GM12801 (cell line): ENCODE measurements at regions not wholly inside any gene's neighbourhood (a gene's known extent, or its start where the extent isn't known, plus 50 kb on each side); places are given as distances from the start of the nearest gene placed in this dataset.

Source experiments
- CTCF ChIP-seq: IDR thresholded peaks from one replicate; pipeline ENCODE4 v1.5.1; 2011; ENCODE audit warnings: control low read depth; ENCODE audit not compliant: insufficient read length; ENCODE audit errors: extremely low read depth

GRCh38 chr5:163916861-163917260 is 411.4 kb downstream of the MAT2B start:
- TF ChIP-seq CTCF, result no peak

GRCh38 chr5:163917747-163918146 is 412.3 kb downstream of the MAT2B start:
- no peak for TF ChIP-seq CTCF

GRCh38 chr5:163938595-163938994 is 433.2 kb downstream of the MAT2B start:
- TF ChIP-seq CTCF, result no peak

- no peak for TF ChIP-seq CTCF
Measured at GRCh38 chr5:163941079-163941478, 435.7 kb downstream of the MAT2B start.

GRCh38 chr5:163943546-163943945 is 438.1 kb downstream of the MAT2B start:
- no peak for TF ChIP-seq CTCF

GRCh38 chr5:163944738-163945137 is 439.3 kb downstream of the MAT2B start:
- TF ChIP-seq CTCF, result no peak

GRCh38 chr5:163947848-163948666 is 442.6 kb downstream of the MAT2B start:
- TF ChIP-seq CTCF, result no peak
